ENCODE measurements at regions not wholly inside any gene's neighbourhood (a gene's known extent, or its start where the extent isn't known, plus 50 kb on each side); places are given as distances from the start of the nearest gene placed in this dataset.

- Histone ChIP-seq H3K9ac (no peak overlapping the region), H3K9me3 (no peaks in the 10 kb centered on the region), H3K36me3 (replicated peaks in 1 of 2; ENCODE audit: control insufficient read depth in 1 of 2, insufficient read depth in 2 of 2, low read length in 1 of 2) (no peaks in the 10 kb centered on the region), H3K4me1 (ENCODE audit: control insufficient read depth in 1 of 2, insufficient read depth in 2 of 2, low read depth in 1 of 2, low read length in 1 of 2) (peaks cover 0 to 7% of the 10 kb centered on the region in 2 experiments; a peak in 2 of 4 replicates), H3K4me3 (ENCODE audit: low read depth in 2 of 2, low read length in 1 of 2) (no peak overlapping the region), H3K27me3 (ENCODE audit: insufficient read depth) (peaks cover 18% of the 10 kb centered on the region; the same call in 1 of the 2 replicates), H2AFZ (ENCODE audit: low read depth) (no peak overlapping the region), H3K4me2 (no peak overlapping the region), H3K79me2 (ENCODE audit: insufficient read depth) (no peaks in the 10 kb centered on the region), H3F3A (replicated peaks; ENCODE audit: insufficient read depth) (no peaks in the 10 kb centered on the region), H3K27ac (ENCODE audit: low read depth in 2 of 2, low read length in 1 of 2) (no peak overlapping the region), H3K9me2 (no peaks in the 10 kb centered on the region), H4K20me1 (ENCODE audit: insufficient read depth) (no peaks in the 10 kb centered on the region)
- TF ChIP-seq IRF3 (IDR thresholded peaks at IDR 0.05; ENCODE audit: low read depth, low read length) (no peak), RFX5 (IDR thresholded peaks at IDR 0.05; ENCODE audit: low read length) (no peak), TAF1 (IDR thresholded peaks at IDR 0.05; ENCODE audit: borderline replicate concordance, low read depth, low read length) (no peak), EZH2phosphoT487 (IDR thresholded peaks at IDR 0.05; ENCODE audit: borderline replicate concordance, low read depth) (no peak), CTCF (IDR thresholded peaks at IDR 0.05) (no peak), REST (IDR thresholded peaks at IDR 0.05; ENCODE audit: low read depth, low read length) (no peak), USF2 (IDR thresholded peaks at IDR 0.05; ENCODE audit: borderline replicate concordance, low read depth, low read length) (no peak), ELF1 (IDR thresholded peaks at IDR 0.05) (no peak), JUND (IDR thresholded peaks at IDR 0.05) (no peak), SIN3A (IDR thresholded peaks at IDR 0.05; ENCODE audit: borderline replicate concordance, low read depth, low read length) (no peak), FOXM1 (IDR thresholded peaks at IDR 0.05; ENCODE audit: low read depth) (no peak)
- DNase-seq = no peak
- 30% methylated on average over 1 of the region's 1 CpG for WGBS (ENCODE audit: low lambda C conversion rate)
- CTCF ChIA-PET = no interaction called here
- POLR2A ChIA-PET = no interaction called here
Observed at GRCh38 chrX:40192196-40192595, 94.4 kb upstream of the BCOR start.

All from SK-N-SH (cell line).